GM21528 (cell line): ENCODE measurements at regions not wholly inside any gene's neighbourhood (a gene's known extent, or its start where the extent isn't known, plus 50 kb on each side); places are given as distances from the start of the nearest gene placed in this dataset.
"Not testable (repeated sequence)": the region's sequence is repeated elsewhere in the genome, so short reads cannot be mapped to it uniquely, and the experiment has no call there.

Experiments
- ATAC-seq: cut with Tn5 transposase; IDR thresholded peaks from one replicate; pipeline ENCODE4 v1.9.1; 2021; ENCODE audit warnings: mild to moderate bottlenecking, moderate library complexity; ENCODE audit not compliant: unreplicated experiment, low FRiP score

DNA sequence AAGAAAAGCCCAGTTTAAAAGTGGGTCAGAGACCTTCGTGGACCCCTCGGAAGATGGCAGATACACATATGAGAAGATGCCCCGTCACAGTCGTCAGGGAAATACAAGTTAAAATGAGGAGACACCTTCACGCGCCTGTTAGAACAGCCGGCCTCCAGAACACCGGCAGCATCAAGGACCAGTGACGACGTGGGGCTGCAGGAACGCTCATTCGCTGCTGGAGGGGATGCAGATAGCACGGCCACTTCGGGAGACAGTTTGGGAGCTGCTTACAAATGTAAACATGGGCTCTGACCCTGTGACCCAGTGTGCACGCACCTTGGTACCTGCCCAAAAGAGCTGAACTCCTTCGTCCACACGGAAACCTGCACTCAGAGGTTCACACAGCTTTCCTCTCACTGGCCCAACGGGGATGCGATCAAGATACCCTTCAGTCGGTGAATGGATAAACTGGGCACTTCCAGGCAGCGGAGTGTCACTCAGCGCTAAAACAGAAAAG lies 83.7 kb upstream of the CTDP1 start:
- ATAC-seq, result no peak

DNA sequence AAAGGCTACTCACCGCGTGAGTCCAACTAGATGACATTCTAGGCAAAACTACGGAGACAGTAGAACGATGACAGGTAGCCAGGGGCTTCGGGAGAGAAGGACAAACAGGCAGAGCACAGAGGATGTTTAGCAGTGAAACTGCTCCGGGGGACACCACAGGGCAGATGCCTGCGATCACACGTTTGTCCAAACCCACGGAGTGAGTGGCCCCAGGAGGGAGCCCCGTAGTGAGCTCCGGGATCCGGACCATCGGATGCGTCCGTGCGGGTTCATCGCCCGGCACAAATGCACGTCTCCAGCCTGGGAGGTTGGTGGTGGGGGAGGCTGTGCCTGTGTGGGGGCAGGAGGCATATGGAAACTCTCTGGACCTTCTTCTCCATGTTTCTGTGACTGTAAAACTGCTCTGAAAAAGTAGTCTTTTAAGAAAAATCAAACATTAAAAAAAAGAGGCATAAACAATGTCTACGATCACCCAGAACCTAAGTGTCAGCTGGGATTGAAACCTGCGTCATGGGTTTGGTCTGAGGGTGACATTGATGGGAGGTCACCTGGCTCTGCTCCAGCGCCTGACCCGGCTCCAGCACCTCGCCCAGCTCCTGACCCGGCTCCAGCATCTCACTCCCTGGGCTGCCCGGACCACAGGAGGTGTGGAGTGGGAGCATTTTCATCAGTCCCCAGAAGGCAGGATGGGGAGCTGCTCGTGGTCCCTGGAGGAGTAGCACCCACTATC lies 83.0 kb upstream of the CTDP1 start:
- no peak for ATAC-seq

DNA sequence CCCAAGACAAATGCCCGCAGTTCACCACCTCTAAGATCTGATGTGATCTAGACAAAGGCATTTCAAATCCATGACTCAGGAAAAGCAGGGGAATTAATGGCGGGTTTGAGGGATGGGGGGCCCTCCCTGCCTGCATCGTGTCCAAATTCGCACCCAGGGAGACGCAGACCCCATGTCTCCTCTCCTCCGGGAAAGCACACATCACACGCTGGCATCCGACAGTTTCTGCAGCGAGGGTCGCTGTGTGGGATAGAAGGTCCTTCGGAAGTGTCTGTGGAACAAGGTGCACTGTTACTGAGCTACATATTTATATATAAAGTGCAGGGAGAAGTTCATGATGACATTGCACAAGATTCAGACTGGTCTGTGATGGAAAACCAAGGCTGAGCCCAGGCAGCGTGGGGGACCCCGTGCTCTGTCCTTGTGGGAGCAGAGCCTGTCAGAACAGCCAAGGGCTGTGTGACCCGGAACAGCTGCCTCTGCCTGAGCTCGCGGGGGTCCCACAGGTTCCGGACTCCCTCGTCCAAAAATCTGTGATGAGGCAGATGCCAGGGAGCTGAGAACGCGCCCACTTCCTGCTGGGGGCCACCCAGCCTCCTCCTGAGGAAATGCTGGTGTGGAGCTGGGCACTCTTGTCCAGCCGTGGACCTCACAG lies 82.3 kb upstream of the CTDP1 start:
- ATAC-seq, result no peak

DNA sequence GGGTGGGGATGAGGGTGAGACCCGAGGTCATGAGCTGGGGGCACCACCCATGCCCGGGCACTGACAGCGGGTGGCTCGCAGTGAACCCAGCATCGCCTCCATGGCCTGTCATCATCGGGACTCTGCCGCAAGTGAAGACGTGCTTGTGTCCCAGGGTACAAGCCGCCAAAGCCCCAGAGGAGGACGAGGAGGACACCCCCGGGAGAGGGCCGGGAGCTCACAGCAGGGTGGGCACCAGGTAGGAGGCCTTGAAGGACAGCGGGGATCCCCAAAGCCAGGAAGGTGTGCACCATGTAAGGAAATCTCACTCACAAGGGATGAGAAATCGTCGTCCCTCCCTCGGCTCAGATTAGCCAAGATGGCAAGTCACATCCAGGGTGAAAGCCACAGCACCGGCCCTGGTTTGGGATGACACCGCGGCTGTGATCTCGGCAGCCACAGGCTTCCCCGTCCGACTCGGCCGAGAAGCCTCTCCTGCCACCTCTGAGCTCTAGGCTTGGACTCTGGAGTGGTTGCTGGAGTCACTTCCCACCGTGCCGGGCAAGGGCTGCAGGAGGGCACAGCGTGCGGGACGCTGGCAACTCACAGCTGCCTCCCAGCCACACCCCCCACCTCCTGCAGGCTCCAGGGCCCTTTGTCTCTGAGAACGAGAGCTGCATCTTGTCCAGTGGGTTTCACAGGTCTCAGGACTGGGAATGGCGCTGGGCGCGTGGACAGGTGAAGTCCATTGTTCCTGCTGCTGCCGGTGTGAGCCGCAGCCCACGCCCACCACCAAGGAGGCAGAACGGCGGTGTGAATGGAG lies 81.6 kb upstream of the CTDP1 start:
- ATAC-seq, result no peak

DNA sequence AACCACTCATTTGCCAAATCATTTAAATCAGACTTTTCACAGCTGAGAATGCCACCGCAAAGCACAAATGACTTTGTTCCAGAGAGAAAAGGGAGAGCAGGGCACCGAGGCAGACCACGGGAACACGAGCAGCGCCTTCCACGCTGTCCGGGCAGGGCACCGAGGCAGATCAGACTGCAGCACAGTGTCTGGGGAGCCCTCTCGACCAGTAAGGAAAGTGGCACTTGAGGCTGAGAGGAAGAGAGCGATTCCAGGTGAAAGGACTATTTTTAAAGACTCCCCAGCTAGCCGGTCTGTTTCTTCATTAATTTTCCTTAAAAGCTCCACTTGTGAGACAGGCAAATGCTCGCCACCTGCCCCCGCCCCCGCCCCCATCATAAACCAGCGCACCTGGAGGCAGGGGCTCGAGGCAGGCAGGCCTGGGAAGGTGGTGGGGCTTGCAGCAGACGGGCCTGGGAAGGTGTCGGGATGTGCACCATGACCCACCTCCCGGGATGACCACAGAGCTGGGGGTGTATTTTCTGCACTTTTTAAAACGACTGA lies 80.9 kb upstream of the CTDP1 start:
- no peak for ATAC-seq

DNA sequence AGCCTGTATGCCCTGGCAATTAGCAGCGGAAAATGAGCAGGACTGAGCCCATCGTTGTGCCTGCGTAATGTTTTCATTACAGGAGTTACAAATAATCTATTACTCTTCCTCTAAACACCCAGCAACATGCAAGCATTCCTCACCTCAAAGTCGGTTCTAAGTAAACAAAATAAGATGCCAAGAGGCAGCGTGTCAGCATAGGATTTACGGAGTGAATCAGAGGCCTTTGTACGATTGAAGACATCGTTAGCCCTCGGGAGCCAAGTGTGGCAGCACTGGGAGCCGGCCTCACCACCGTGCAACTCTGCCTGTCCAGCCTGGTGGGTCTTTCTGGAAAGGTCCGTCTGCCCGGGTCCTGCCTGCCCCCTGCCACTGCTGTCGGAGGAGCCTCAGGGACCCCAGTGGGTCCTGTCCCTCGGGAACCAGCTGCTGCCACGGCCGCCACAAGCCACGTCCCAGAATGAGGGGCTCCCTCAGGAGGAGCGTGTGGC lies 80.1 kb upstream of the CTDP1 start:
- no peak for ATAC-seq

DNA sequence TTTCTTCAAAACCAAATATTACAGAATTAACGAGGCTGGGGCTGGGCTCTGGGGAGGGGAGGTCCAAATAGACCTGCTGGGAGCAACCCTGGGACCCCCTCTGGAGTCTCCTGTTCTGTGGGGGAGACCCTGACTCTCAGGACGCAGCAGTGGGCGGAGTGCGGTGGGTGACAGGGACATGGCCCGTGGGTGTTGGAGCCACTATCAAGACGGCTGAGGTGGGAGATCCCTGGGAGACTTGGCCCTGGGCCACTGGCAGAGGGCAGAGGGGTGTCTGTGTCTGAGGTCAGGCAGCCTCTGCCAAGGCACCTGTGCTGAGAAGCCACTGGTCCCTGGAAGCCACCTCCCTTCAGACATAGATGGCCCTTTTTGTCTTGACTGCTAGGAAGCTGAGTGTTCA lies 79.5 kb upstream of the CTDP1 start:
- no peak for ATAC-seq

DNA sequence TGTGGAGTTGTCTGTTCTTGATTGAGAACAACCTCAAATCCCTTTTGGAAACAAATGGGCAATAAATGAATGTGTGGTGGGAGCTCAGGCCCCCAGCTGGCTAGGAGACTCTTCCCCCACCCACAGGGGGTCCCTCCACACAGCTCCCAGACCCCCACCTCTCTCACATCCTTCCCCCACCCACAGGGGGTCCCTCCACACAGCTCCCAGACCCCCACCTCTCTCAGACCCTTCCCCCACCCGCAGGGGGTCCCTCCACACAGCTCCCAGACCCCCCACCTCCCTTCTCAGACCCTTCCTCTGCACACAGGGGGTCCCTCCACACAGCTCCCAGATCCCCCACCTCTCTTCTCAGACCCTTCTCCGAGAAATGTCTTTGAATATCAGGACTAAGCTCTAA lies 79.0 kb upstream of the CTDP1 start:
- ATAC-seq, result no peak

DNA sequence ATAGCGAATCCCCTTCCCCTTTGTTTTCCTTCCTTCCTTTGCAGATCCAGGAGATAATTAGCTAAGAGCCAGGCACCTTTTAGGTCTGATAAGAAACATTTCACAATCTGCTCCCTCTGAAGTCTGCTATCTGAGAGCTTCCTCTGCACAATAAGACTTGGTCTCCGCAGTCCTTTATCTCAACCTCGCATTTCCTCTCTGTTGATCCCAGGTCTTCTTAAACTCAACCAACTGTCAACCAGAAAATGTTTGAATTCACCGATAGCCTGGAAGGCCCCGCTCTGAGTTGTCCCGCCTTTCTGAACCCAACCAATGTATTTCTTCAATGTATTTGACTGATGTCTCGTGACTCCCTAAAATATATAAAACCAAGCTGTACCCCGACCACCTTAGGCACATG lies 78.4 kb upstream of the CTDP1 start:
- no peak for ATAC-seq

DNA sequence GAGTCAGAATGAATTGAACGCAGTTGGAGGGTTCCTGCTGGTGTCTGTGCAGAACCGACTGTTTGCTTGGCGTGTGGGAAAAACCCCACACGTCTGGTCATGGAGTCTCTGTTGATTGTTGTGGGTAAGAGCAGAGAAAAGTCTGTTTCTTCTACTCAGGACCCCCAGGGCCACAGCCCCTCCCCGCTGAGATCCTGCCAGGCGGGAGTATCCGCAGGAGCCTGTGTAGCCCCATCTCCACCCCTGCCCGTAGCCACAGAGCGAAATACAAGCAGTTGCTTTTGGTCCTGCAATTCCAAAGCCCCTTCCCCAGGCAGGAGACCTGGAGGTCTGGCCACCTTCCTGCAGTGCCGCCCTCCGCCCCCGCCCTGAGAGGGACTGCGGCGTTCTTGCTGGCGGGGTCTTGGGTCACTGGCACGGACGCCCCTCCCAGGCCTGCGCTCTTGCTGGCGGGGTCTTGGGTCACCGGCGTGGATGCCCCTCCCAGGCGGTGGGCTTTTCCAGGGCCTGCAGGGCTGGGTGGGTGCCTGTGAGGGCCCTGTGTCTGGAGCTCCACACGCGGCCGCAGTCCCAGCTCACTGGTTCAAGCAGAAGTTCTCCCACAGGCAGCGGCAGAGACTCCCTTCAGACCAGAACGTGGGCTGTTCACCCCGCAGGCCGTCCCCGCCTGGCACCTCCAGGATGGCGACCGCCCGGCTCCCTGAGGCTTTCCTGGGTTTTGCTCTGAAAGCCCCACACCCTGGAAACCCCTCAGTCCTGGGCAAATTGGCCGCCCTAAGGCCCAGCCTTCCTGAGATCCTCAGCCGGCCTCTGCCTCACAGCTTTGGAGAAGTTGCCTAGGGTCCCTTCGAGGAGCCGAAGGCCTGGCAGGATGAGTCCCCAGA lies 76.0 kb upstream of the CTDP1 start:
- no peak for ATAC-seq

DNA sequence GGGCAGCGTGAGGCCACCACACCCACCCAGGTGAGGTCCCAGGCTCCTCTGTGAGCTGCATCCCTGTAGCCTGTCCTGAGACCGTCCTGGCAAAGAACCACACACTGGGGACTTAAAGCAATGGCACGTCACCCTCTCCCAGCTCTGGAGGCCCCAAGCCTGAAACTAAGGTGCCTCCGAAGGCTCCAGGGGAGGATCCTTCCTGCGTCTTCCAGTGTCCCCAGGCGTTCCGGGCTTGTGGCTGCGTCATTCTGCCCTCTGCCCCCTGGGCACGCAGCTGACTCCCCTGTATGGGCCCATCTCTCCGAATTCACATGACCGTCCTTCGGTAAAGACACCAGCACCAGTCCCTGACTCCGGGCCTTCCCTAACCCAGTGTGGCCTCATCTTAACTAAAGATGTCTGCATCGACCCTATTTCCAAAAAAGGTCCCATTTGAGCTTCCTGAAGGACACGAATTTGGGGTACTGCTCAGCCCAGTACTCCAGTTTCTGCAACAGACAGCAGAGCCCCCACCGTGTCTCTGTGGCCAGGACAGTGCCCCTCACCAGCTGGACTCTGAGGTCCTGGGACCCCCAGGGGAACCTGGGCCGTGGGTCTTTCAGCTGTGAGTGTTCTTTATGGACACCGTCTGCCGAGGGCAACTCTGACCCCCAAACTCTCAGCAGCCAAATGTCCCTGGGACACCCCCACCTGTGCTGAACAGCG lies 75.2 kb upstream of the CTDP1 start:
- no peak for ATAC-seq

DNA sequence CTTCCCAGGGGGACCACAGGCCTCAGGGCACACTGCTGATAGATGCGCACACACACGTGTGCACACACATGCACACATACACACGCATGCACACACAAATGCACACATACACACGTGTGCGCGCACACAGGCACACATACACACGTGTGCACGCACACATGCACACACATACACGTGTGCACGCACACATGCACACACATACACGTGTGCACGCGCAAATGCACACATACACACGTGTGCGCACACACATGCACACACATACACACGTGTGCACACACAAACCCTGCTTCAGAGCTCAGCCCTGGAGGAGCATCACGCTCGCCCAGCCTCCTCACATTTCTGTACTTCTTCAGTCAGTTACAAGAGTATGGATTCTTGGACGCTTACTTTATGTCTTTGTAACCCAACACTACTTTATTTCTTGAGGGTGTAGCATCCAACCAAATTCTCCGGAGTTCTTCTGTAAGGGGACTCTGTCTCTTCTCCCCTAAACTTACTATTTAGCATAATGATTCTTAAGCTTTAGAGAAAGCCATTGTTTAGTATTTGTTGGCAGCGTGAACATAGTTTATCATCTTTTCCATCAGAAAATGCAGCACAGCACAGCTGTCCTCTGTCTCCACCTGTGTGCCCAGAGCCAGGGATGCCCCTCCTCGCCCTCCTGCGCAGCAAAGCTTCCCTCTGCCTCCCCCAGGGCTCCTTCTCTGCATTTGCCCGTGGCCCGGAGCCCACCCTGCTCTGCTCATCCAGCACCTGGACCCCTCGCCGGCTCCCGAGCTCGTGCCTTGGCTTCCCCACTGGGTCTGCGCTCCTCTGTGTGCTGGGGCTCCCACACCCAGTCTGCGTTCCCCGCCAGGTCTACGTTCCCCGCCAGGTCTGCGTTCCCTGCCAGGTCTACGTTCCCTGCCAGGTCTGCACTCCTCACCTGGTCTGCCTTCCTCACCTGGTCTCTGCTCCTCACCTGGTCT lies 74.4 kb upstream of the CTDP1 start:
- no peak for ATAC-seq

DNA sequence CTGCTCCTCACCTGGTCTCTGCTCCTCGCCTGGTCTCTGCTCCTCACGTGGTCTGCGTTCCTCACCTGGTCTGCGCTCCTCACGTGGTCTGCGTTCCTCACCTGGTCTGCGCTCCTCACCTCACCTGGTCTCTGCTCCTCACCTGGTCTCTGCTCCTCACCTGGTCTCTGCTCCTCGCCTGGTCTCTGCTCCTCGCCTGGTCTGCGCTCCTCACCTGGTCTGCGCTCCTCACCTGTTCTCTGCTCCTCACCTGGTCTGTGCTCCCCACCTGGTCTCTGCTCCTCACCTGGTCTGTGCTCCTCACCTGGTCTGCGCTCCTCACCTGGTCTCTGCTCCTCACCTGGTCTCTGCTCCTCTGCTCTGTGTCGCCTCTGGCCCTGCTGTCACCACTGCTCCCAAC lies 73.5 kb upstream of the CTDP1 start:
- ATAC-seq, result not testable (repeated sequence)

DNA sequence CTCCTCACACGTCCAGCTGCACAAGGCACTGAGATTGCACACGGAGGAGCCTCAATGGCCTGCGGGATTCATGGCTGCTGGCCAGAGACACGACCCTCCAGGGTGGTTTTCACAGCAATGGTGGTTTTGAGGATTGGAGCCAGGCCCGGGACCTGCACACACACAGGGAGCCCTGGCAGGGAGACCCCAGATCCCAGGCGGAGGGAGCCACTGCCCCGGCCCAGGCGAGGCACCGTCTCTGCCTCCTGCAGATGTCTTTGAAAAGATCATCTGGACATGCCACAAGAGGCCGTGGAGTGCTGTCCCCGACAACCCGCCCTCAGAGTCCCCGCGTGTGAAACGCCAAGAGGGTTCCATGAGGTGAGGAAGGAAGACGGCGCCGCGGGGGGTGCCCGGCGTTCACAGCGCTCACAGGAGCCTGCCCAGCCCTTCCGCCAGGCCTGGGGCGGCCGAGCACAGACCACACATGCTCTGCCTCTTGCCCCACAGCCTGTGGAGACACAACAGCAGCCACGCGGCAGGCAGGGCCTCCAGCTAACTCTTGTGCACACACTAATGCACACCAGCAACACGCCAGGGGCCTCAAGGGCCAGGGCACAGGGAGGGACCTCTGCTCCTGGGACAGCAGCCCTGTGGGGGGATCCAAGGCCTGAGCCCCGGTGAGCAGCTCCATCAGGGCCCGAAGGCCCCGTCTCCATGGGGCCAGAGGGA lies 72.8 kb upstream of the CTDP1 start:
- ATAC-seq, result no peak

DNA sequence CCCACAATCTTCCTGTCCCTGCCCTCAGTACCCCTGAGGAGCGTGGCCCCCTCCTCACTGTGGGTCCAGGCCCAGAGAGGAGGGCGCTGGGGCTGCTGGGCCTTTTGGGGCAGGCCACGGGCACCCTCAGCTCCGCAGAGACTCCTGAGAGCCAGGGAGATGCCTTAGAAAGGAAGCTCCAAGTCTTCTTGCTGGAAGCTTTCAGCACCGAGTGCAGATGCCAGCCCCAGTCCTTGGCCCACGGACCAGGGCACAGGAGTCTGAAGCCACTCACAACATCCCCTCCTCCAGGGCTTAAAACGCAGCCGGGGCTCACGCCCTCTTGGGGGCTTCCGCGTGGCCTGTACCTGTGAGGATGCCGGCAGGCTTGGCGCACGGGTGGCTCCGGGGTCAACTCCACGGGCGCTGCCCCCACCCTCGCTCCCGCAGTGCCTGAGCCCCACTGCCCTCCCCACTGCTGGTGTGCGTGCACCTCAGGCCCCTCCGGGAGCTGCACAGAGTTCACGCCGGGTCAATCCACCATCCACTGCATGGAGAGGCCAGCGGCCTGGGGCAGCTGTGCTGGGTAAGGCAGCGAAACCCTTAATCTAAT lies 72.1 kb upstream of the CTDP1 start:
- ATAC-seq, result no peak

DNA sequence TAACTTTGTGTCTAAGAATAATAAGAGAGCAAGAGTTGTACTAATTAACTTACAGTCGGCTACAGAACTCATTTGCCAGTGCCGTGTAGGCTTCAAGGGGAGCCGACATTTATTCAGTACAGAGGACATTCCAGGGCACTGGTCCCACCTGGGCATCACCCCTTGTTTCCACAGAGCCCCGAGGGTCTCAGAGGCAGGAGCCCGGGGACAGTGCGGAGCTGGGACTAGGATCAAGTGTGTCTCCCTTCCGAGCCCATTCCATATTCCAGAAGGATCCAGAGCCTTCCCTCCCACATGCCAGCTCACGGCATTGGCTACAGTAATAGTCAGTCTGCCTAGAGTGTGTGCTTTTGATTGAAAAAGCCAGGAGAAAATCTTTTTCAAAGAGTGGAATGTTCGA lies 71.5 kb upstream of the CTDP1 start:
- ATAC-seq, result no peak

DNA sequence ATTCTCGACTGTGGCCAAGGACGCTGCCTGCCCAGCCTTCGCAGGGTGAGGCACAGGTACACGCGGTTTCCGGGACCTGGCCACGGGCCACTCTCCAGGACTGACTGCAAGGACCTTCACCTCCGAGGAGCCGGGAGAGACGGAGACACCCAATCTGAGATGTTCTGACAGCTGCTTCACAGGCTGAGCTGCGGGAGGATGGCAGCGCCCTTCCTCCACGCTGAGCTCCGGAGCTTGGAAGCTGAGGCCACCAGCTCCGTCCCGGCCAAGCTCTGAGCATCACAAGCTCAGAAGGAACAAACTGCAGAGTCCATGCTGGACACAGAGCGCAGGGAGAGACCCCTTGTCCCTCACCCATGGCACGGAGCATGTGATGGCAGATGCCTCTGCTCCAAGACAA lies 71.1 kb upstream of the CTDP1 start:
- ATAC-seq, result no peak
